Motor neuron (in vitro differentiated cells): ENCODE measurements at regions not wholly inside any gene's neighbourhood (a gene's known extent, or its start where the extent isn't known, plus 50 kb on each side); places are given as distances from the start of the nearest gene placed in this dataset.

Experiments used
- ATAC-seq, 8 experiments: fragments of 200-7000 bp; cut with Tn5 transposase; replicated peaks in 6 of 8; 2 replicates each; pipeline ENCODE4 v1.8.0; 2021; ENCODE audit warnings: mild to moderate bottlenecking in 8 of 8, moderate library complexity in 8 of 8
- H3K27ac ChIP-seq, 2 donors: fragments of 250-450 bp; sonication (Bioruptor Pico); 2 replicates each; pipeline ENCODE4 v1.9.0; 2021; ENCODE audit warnings: antibody characterized with exemption in 2 of 2, mild to moderate bottlenecking in 2 of 2, moderate library complexity in 1 of 2
- H3K4me1 ChIP-seq, 2 donors: fragments of 250-450 bp; sonication (Bioruptor Pico); replicated peaks in 1 of 2; 2 replicates each; pipeline ENCODE4 v1.6.1; 2021; ENCODE audit warnings: antibody characterized with exemption in 2 of 2, mild to moderate bottlenecking in 2 of 2, moderate library complexity in 1 of 2
- H3K4me3 ChIP-seq, 5 donors: fragments of 250-450 bp; sonication (Bioruptor Pico); 2 replicates each; pipeline ENCODE4 v1.9.0; 2021; ENCODE audit warnings: antibody characterized with exemption in 5 of 5, mild to moderate bottlenecking in 5 of 5, moderate library complexity in 4 of 5
- WGBS, 10 experiments: fragments of 450-650 bp; shearing (Covaris generic); methylation state at CpG; one replicate each; pipeline ENCODE4 v1.0.0; 2022; 5-methylcytosine and 5-hydroxymethylcytosine counted together
- in situ Hi-C, 9 experiments: fragments of 400-800 bp; cut with MboI; loops; one replicate each; pipeline ENCODE4 v1.15.0; 2021; ENCODE audit warnings: low sequenced_read_pairs in 9 of 9, low pct_unique_long_range_greater_than_20kb in 2 of 9; ENCODE audit not compliant: unreplicated experiment in 9 of 9

- peaks cover 0 to 3% of the 10 kb centered on the region in 2 donors for H3K4me1 ChIP-seq
- no peak overlapping the region for H3K4me3 ChIP-seq
- no peak for ATAC-seq
- in situ Hi-C loops = no loop called here
- H3K27ac ChIP-seq = no peak overlapping the region
Measured at GRCh38 chr16:13390986-13391305, 489.5 kb downstream of the SHISA9 start.

GRCh38 chr16:13391337-13391736, 489.9 kb downstream of the SHISA9 start:
- H3K4me1 ChIP-seq = peaks cover 0 to 3% of the 10 kb centered on the region in 2 donors
- ATAC-seq = no peak
- H3K4me3 ChIP-seq = no peak overlapping the region
- in situ Hi-C loops = no loop called here
- 0 to 100% (median 72%) methylated on average over 1 to 3 of the region's 3 CpGs; no CpG with 5 or more reads in 3 of the 10 experiments for WGBS, 10 experiments
- H3K27ac ChIP-seq = no peak overlapping the region

- Histone ChIP-seq H3K4me3 (no peak overlapping the region), H3K4me1 (peaks cover 0 to 3% of the 10 kb centered on the region in 2 donors), H3K27ac (no peak overlapping the region)
- in situ Hi-C loops = no loop called here
- no peak for ATAC-seq
- 10 to 90% (median 74%) methylated on average over 1 to 4 of the region's 4 CpGs; no CpG with 5 or more reads in 4 of the 10 experiments for WGBS, 10 experiments
Measured at GRCh38 chr16:13392341-13392740, 490.9 kb downstream of the SHISA9 start.

GRCh38 chr16:13393816-13394215, 492.4 kb downstream of the SHISA9 start:
- Histone ChIP-seq H3K4me1 (peaks cover 0 to 3% of the 10 kb centered on the region in 2 donors), H3K4me3 (no peak overlapping the region), H3K27ac (no peak overlapping the region)
- in situ Hi-C loops = no loop called here
- WGBS, 10 experiments = 65 to 90% (median 76%) methylated on average over 2 to 5 of the region's 7 CpGs; no CpG with 5 or more reads in 5 of the 10 experiments
- ATAC-seq = peak in 1 of 8 experiments; percentile 11

GRCh38 chr16:13394488-13394887, 493.1 kb downstream of the SHISA9 start:
- ATAC-seq = peak in 5 of 8 experiments; percentile 80 to 93 (median 86)
- in situ Hi-C loops = no loop called here
- WGBS, 10 experiments = 0 to 69% (median 29%) methylated on average over 1 to 5 of the region's 5 CpGs; no CpG with 5 or more reads in 1 of the 10 experiments
- H3K27ac ChIP-seq = no peak overlapping the region
- peaks cover 0 to 3% of the 10 kb centered on the region in 2 donors for H3K4me1 ChIP-seq
- no peak overlapping the region for H3K4me3 ChIP-seq

GRCh38 chr16:13397126-13397525, 495.7 kb downstream of the SHISA9 start:
- no peak for ATAC-seq
- Histone ChIP-seq H3K4me3 (no peak overlapping the region), H3K4me1 (peaks cover 0 to 3% of the 10 kb centered on the region in 2 donors), H3K27ac (no peak overlapping the region)
- WGBS, 10 experiments = 8 to 100% (median 90%) methylated on average over 1 to 6 of the region's 7 CpGs; no CpG with 5 or more reads in 3 of the 10 experiments
- in situ Hi-C loops = no loop called here

GRCh38 chr16:13401641-13402040, 500.2 kb downstream of the SHISA9 start:
- no peaks in the 10 kb centered on the region for H3K4me1 ChIP-seq
- H3K27ac ChIP-seq = no peak overlapping the region
- no peak for ATAC-seq
- 10 to 100% (median 79%) methylated on average over 1 to 4 of the region's 4 CpGs; no CpG with 5 or more reads in 4 of the 10 experiments for WGBS, 10 experiments
- no peak overlapping the region for H3K4me3 ChIP-seq
- in situ Hi-C loops = no loop called here

GRCh38 chr16:13402601-13403000, 501.2 kb downstream of the SHISA9 start:
- H3K27ac ChIP-seq = no peak overlapping the region
- no peaks in the 10 kb centered on the region for H3K4me1 ChIP-seq
- ATAC-seq = no peak
- 20 to 96% (median 90%) methylated on average over 2 to 10 of the region's 12 CpGs; no CpG with 5 or more reads in 2 of the 10 experiments for WGBS, 10 experiments
- in situ Hi-C loops = no loop called here
- no peak overlapping the region for H3K4me3 ChIP-seq

GRCh38 chr16:13403326-13403725, 501.9 kb downstream of the SHISA9 start:
- in situ Hi-C loops = no loop called here
- H3K27ac ChIP-seq = no peak overlapping the region
- ATAC-seq = no peak
- H3K4me3 ChIP-seq = no peak overlapping the region
- no peaks in the 10 kb centered on the region for H3K4me1 ChIP-seq

- H3K4me3 ChIP-seq = no peak overlapping the region
- in situ Hi-C loops = no loop called here
- no peak for ATAC-seq
- no peaks in the 10 kb centered on the region for H3K4me1 ChIP-seq
- H3K27ac ChIP-seq = no peak overlapping the region
Measured at GRCh38 chr16:13414154-13414553, 505.8 kb upstream of the ERCC4 start.

- 0 to 94% (median 73%) methylated on average over 1 to 2 of the region's 2 CpGs; no CpG with 5 or more reads in 4 of the 10 experiments for WGBS, 10 experiments
- in situ Hi-C loops = no loop called here
Measured at GRCh38 chr16:13419589-13419988, 500.4 kb upstream of the ERCC4 start.

GRCh38 chr16:13421726-13422125, 498.2 kb upstream of the ERCC4 start:
- no peak overlapping the region for H3K27ac ChIP-seq
- no peak overlapping the region for H3K4me3 ChIP-seq
- ATAC-seq = no peak
- WGBS, 10 experiments = 0 to 69% (median 43%) methylated on average over 1 to 3 of the region's 3 CpGs; no CpG with 5 or more reads in 5 of the 10 experiments
- H3K4me1 ChIP-seq = no peaks in the 10 kb centered on the region
- in situ Hi-C loops = no loop called here

More at GRCh38 chr16:13419589-13419988, 500.4 kb upstream of the ERCC4 start:
- Histone ChIP-seq H3K4me3 (no peak overlapping the region), H3K4me1 (no peaks in the 10 kb centered on the region), H3K27ac (no peak overlapping the region)
- ATAC-seq = no peak

GRCh38 chr16:13425836-13426235, 494.1 kb upstream of the ERCC4 start:
- in situ Hi-C loops = no loop called here

GRCh38 chr16:13426269-13426668, 493.7 kb upstream of the ERCC4 start:
- 16 to 92% (median 78%) methylated on average over 1 to 6 of the region's 6 CpGs; no CpG with 5 or more reads in 2 of the 10 experiments for WGBS, 10 experiments
- ATAC-seq = no peak
- H3K4me1 ChIP-seq = no peaks in the 10 kb centered on the region
- H3K4me3 ChIP-seq = no peak overlapping the region
- H3K27ac ChIP-seq = no peak overlapping the region
- in situ Hi-C loops = no loop called here

More at GRCh38 chr16:13425836-13426235, 494.1 kb upstream of the ERCC4 start:
- no peak for ATAC-seq
- Histone ChIP-seq H3K4me3 (no peak overlapping the region), H3K27ac (no peak overlapping the region), H3K4me1 (no peaks in the 10 kb centered on the region)
- WGBS, 10 experiments = 33 to 98% (median 82%) methylated on average over 2 to 5 of the region's 5 CpGs; no CpG with 5 or more reads in 2 of the 10 experiments
